ENCODE measurements at regions not wholly inside any gene's neighbourhood (a gene's known extent, or its start where the extent isn't known, plus 50 kb on each side); places are given as distances from the start of the nearest gene placed in this dataset.

- TF ChIP-seq, protein P1, sequence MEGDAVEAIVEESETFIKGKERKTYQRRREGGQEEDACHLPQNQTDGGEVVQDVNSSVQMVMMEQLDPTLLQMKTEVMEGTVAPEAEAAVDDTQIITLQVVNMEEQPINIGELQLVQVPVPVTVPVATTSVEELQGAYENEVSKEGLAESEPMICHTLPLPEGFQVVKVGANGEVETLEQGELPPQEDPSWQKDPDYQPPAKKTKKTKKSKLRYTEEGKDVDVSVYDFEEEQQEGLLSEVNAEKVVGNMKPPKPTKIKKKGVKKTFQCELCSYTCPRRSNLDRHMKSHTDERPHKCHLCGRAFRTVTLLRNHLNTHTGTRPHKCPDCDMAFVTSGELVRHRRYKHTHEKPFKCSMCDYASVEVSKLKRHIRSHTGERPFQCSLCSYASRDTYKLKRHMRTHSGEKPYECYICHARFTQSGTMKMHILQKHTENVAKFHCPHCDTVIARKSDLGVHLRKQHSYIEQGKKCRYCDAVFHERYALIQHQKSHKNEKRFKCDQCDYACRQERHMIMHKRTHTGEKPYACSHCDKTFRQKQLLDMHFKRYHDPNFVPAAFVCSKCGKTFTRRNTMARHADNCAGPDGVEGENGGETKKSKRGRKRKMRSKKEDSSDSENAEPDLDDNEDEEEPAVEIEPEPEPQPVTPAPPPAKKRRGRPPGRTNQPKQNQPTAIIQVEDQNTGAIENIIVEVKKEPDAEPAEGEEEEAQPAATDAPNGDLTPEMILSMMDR (IDR thresholded peaks at IDR 0.05), result no peak
- TF ChIP-seq EZH2phosphoT487 (IDR thresholded peaks at IDR 0.05; ENCODE audit: borderline replicate concordance, low read depth) (no peak), JUND (IDR thresholded peaks at IDR 0.05) (no peak), EP300 (IDR thresholded peaks at IDR 0.05; ENCODE audit: borderline replicate concordance in 1 of 2, low read depth in 1 of 2, low read length in 1 of 2) (no peak), CHD2 (IDR thresholded peaks at IDR 0.05; ENCODE audit: low read length, partially characterized antibody) (no peak), TAF1 (IDR thresholded peaks at IDR 0.05; ENCODE audit: borderline replicate concordance, low read depth, low read length) (no peak), RFX5 (IDR thresholded peaks at IDR 0.05; ENCODE audit: low read length) (no peak), SMC3 (IDR thresholded peaks at IDR 0.05; ENCODE audit: low read depth, low read length) (no peak), RAD21 (IDR thresholded peaks at IDR 0.05; ENCODE audit: low read length) (no peak)
- TF ChIP-seq, protein P2, sequence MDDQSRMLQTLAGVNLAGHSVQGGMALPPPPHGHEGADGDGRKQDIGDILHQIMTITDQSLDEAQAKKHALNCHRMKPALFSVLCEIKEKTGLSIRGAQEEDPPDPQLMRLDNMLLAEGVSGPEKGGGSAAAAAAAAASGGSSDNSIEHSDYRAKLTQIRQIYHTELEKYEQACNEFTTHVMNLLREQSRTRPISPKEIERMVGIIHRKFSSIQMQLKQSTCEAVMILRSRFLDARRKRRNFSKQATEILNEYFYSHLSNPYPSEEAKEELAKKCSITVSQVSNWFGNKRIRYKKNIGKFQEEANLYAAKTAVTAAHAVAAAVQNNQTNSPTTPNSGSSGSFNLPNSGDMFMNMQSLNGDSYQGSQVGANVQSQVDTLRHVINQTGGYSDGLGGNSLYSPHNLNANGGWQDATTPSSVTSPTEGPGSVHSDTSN (IDR thresholded peaks at IDR 0.05), result no peak
- TF ChIP-seq, protein P3, sequence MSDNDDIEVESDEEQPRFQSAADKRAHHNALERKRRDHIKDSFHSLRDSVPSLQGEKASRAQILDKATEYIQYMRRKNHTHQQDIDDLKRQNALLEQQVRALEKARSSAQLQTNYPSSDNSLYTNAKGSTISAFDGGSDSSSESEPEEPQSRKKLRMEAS (IDR thresholded peaks at IDR 0.05; ENCODE audit: low read depth), result no peak
- TF ChIP-seq, protein P4, sequence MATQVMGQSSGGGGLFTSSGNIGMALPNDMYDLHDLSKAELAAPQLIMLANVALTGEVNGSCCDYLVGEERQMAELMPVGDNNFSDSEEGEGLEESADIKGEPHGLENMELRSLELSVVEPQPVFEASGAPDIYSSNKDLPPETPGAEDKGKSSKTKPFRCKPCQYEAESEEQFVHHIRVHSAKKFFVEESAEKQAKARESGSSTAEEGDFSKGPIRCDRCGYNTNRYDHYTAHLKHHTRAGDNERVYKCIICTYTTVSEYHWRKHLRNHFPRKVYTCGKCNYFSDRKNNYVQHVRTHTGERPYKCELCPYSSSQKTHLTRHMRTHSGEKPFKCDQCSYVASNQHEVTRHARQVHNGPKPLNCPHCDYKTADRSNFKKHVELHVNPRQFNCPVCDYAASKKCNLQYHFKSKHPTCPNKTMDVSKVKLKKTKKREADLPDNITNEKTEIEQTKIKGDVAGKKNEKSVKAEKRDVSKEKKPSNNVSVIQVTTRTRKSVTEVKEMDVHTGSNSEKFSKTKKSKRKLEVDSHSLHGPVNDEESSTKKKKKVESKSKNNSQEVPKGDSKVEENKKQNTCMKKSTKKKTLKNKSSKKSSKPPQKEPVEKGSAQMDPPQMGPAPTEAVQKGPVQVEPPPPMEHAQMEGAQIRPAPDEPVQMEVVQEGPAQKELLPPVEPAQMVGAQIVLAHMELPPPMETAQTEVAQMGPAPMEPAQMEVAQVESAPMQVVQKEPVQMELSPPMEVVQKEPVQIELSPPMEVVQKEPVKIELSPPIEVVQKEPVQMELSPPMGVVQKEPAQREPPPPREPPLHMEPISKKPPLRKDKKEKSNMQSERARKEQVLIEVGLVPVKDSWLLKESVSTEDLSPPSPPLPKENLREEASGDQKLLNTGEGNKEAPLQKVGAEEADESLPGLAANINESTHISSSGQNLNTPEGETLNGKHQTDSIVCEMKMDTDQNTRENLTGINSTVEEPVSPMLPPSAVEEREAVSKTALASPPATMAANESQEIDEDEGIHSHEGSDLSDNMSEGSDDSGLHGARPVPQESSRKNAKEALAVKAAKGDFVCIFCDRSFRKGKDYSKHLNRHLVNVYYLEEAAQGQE (IDR thresholded peaks at IDR 0.05; ENCODE audit: low read depth, low read length), result no peak
- TF ChIP-seq, protein P5, sequence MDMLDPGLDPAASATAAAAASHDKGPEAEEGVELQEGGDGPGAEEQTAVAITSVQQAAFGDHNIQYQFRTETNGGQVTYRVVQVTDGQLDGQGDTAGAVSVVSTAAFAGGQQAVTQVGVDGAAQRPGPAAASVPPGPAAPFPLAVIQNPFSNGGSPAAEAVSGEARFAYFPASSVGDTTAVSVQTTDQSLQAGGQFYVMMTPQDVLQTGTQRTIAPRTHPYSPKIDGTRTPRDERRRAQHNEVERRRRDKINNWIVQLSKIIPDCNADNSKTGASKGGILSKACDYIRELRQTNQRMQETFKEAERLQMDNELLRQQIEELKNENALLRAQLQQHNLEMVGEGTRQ (IDR thresholded peaks at IDR 0.05; ENCODE audit: borderline replicate concordance, low read depth, low read length), result no peak
These were observed 100.7 kb upstream of the S1PR3 start for GRCh38 chr9:88890546-88890945.
